Panc1 (cell line): ENCODE measurements at regions not wholly inside any gene's neighbourhood (a gene's known extent, or its start where the extent isn't known, plus 50 kb on each side); places are given as distances from the start of the nearest gene placed in this dataset.

Experiments used
- TF ChIP-seq, protein P1 (sequence below): fragments of 450-650 bp; IDR thresholded peaks from 2 replicates; pipeline ENCODE4 v1.5.1; 2017; ENCODE audit warnings: mild to moderate bottlenecking
- TF ChIP-seq, protein P2 (sequence below), 2 experiments: IDR thresholded peaks; 2 replicates each; pipeline ENCODE4 v1.6.1; 2011 to 2012; ENCODE audit warnings: low read depth in 2 of 2, control low read depth in 1 of 2, low read length in 1 of 2, mild to moderate bottlenecking in 1 of 2, moderate library complexity in 1 of 2; ENCODE audit not compliant: insufficient read depth in 1 of 2

DNA sequence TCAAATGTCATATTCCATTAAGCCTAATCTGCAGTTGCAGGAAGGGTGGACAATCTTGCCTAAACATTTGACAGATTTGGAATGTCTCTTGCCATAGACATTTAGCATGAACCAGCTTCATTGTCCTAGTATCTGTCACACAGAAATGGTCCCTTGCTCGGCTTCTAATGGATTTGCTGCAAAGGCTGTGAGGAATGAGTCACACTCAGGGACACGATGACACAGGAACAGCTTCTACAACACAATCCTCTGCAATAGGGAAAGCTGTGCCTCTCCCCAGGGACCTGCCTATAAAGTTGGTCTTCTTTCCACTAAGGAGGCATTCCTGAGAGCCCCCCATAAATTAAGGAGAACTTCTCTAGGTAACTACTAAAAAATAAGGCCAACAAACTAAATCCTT is 155.1 kb upstream of the L3MBTL4 start:
- TF ChIP-seq, protein P1, sequence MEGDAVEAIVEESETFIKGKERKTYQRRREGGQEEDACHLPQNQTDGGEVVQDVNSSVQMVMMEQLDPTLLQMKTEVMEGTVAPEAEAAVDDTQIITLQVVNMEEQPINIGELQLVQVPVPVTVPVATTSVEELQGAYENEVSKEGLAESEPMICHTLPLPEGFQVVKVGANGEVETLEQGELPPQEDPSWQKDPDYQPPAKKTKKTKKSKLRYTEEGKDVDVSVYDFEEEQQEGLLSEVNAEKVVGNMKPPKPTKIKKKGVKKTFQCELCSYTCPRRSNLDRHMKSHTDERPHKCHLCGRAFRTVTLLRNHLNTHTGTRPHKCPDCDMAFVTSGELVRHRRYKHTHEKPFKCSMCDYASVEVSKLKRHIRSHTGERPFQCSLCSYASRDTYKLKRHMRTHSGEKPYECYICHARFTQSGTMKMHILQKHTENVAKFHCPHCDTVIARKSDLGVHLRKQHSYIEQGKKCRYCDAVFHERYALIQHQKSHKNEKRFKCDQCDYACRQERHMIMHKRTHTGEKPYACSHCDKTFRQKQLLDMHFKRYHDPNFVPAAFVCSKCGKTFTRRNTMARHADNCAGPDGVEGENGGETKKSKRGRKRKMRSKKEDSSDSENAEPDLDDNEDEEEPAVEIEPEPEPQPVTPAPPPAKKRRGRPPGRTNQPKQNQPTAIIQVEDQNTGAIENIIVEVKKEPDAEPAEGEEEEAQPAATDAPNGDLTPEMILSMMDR: no peak
- TF ChIP-seq, protein P2, sequence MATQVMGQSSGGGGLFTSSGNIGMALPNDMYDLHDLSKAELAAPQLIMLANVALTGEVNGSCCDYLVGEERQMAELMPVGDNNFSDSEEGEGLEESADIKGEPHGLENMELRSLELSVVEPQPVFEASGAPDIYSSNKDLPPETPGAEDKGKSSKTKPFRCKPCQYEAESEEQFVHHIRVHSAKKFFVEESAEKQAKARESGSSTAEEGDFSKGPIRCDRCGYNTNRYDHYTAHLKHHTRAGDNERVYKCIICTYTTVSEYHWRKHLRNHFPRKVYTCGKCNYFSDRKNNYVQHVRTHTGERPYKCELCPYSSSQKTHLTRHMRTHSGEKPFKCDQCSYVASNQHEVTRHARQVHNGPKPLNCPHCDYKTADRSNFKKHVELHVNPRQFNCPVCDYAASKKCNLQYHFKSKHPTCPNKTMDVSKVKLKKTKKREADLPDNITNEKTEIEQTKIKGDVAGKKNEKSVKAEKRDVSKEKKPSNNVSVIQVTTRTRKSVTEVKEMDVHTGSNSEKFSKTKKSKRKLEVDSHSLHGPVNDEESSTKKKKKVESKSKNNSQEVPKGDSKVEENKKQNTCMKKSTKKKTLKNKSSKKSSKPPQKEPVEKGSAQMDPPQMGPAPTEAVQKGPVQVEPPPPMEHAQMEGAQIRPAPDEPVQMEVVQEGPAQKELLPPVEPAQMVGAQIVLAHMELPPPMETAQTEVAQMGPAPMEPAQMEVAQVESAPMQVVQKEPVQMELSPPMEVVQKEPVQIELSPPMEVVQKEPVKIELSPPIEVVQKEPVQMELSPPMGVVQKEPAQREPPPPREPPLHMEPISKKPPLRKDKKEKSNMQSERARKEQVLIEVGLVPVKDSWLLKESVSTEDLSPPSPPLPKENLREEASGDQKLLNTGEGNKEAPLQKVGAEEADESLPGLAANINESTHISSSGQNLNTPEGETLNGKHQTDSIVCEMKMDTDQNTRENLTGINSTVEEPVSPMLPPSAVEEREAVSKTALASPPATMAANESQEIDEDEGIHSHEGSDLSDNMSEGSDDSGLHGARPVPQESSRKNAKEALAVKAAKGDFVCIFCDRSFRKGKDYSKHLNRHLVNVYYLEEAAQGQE (IDR thresholded peaks at IDR 0.05; ENCODE audit: insufficient read depth in 1 of 2, low read depth in 2 of 2, low read length in 1 of 2): no peak
